ENCODE measurements at regions not wholly inside any gene's neighbourhood (a gene's known extent, or its start where the extent isn't known, plus 50 kb on each side); places are given as distances from the start of the nearest gene placed in this dataset.

- DNase-seq: no peak
Measured at GRCh38 chr11:15775015-15775541, 581.3 kb downstream of the SOX6 start.

GRCh38 chr11:15775797-15776196 lies 580.5 kb downstream of the SOX6 start:
- DNase-seq: no peak

- no peak for DNase-seq
Measured at GRCh38 chr11:15776366-15776765, 580.0 kb downstream of the SOX6 start.

GRCh38 chr11:15779518-15779917 lies 576.8 kb downstream of the SOX6 start:
- DNase-seq: no peak

GRCh38 chr11:15780382-15780781 lies 576.0 kb downstream of the SOX6 start:
- no peak for DNase-seq

GRCh38 chr11:15780837-15781236 lies 575.5 kb downstream of the SOX6 start:
- no peak for DNase-seq

GRCh38 chr11:15783619-15784018 lies 572.7 kb downstream of the SOX6 start:
- DNase-seq: no peak

- DNase-seq: no peak
Measured at GRCh38 chr11:15793043-15793996, 563.0 kb downstream of the SOX6 start.

GRCh38 chr11:15794361-15795150 lies 561.8 kb downstream of the SOX6 start:
- no peak for DNase-seq

GRCh38 chr11:15795378-15795777 lies 561.0 kb downstream of the SOX6 start:
- DNase-seq: no peak

- DNase-seq: no peak
Measured at GRCh38 chr11:15800111-15800800, 556.1 kb downstream of the SOX6 start.

- no peak for DNase-seq
Measured at GRCh38 chr11:15801126-15801525, 555.2 kb downstream of the SOX6 start.

- DNase-seq: no peak
Measured at GRCh38 chr11:15801616-15802015, 554.7 kb downstream of the SOX6 start.

- no peak for DNase-seq
Measured at GRCh38 chr11:15805726-15806125, 550.6 kb downstream of the SOX6 start.

GRCh38 chr11:15806217-15806616 lies 550.1 kb downstream of the SOX6 start:
- DNase-seq: no peak

GRCh38 chr11:15807827-15808226 lies 548.5 kb downstream of the SOX6 start:
- DNase-seq: no peak

- DNase-seq: no peak
Measured at GRCh38 chr11:15810082-15810481, 546.3 kb downstream of the SOX6 start.

GRCh38 chr11:15810525-15810924 lies 545.8 kb downstream of the SOX6 start:
- no peak for DNase-seq

- no peak for DNase-seq
Measured at GRCh38 chr11:15815246-15816195, 540.8 kb downstream of the SOX6 start.

GRCh38 chr11:15816260-15816871 lies 540.0 kb downstream of the SOX6 start:
- DNase-seq: no peak

- DNase-seq: no peak
Measured at GRCh38 chr11:15817001-15817400, 539.3 kb downstream of the SOX6 start.
